ENCODE measurements at regions not wholly inside any gene's neighbourhood (a gene's known extent, or its start where the extent isn't known, plus 50 kb on each side); places are given as distances from the start of the nearest gene placed in this dataset.

GRCh38 chr5:107263387-107264018, 407.2 kb downstream of the EFNA5 start:
- Mint-ChIP-seq H3K27me3 (ENCODE audit: unreplicated experiment) (no peaks in the 10 kb centered on the region), H3K36me3 (ENCODE audit: low read depth, unreplicated experiment) (peaks cover 11% of the 10 kb centered on the region), H3K9me3 (ENCODE audit: unreplicated experiment) (no peaks in the 10 kb centered on the region), H3K4me3 (ENCODE audit: unreplicated experiment) (no peak overlapping the region), H3K4me1 (ENCODE audit: unreplicated experiment) (no peaks in the 10 kb centered on the region), H3K27ac (ENCODE audit: unreplicated experiment) (no peak overlapping the region)
- TF ChIP-seq CTCF (IDR thresholded peaks at IDR 0.05; ENCODE audit: unreplicated experiment), result no peak
- no peak for DNase-seq (ENCODE audit: low spot score)

GRCh38 chr5:107257885-107258520, 412.7 kb downstream of the EFNA5 start:
- Mint-ChIP-seq H3K4me3 (ENCODE audit: unreplicated experiment) (no peak overlapping the region), H3K36me3 (ENCODE audit: low read depth, unreplicated experiment) (peaks cover 11% of the 10 kb centered on the region), H3K27me3 (ENCODE audit: unreplicated experiment) (no peaks in the 10 kb centered on the region), H3K27ac (ENCODE audit: unreplicated experiment) (no peak overlapping the region), H3K9me3 (ENCODE audit: unreplicated experiment) (no peaks in the 10 kb centered on the region), H3K4me1 (ENCODE audit: unreplicated experiment) (no peaks in the 10 kb centered on the region)
- TF ChIP-seq CTCF (IDR thresholded peaks at IDR 0.05; ENCODE audit: unreplicated experiment), result no peak
- no peak for DNase-seq (ENCODE audit: low spot score)

- no peaks in the 10 kb centered on the region for H3K4me1 Mint-ChIP-seq (ENCODE audit: unreplicated experiment)
- H3K36me3 Mint-ChIP-seq (ENCODE audit: low read depth, unreplicated experiment), result peaks cover 6% of the 10 kb centered on the region
- H3K4me3 Mint-ChIP-seq (ENCODE audit: unreplicated experiment), result no peak overlapping the region
- H3K9me3 Mint-ChIP-seq (ENCODE audit: unreplicated experiment), result no peaks in the 10 kb centered on the region
- TF ChIP-seq CTCF (IDR thresholded peaks at IDR 0.05; ENCODE audit: unreplicated experiment), result no peak
- H3K27me3 Mint-ChIP-seq (ENCODE audit: unreplicated experiment), result no peaks in the 10 kb centered on the region
- H3K27ac Mint-ChIP-seq (ENCODE audit: unreplicated experiment), result no peak overlapping the region
- no peak for DNase-seq (ENCODE audit: low spot score)
These were observed 415.9 kb downstream of the EFNA5 start for GRCh38 chr5:107254902-107255234.

GRCh38 chr5:107254214-107254901, 416.4 kb downstream of the EFNA5 start:
- no peak for DNase-seq (ENCODE audit: low spot score)
- Mint-ChIP-seq H3K27me3 (ENCODE audit: unreplicated experiment) (no peaks in the 10 kb centered on the region), H3K4me3 (ENCODE audit: unreplicated experiment) (no peak overlapping the region), H3K9me3 (ENCODE audit: unreplicated experiment) (no peaks in the 10 kb centered on the region), H3K27ac (ENCODE audit: unreplicated experiment) (no peak overlapping the region), H3K36me3 (ENCODE audit: low read depth, unreplicated experiment) (peaks cover 3% of the 10 kb centered on the region), H3K4me1 (ENCODE audit: unreplicated experiment) (no peaks in the 10 kb centered on the region)
- no peak for TF ChIP-seq CTCF (IDR thresholded peaks at IDR 0.05; ENCODE audit: unreplicated experiment)

DNA sequence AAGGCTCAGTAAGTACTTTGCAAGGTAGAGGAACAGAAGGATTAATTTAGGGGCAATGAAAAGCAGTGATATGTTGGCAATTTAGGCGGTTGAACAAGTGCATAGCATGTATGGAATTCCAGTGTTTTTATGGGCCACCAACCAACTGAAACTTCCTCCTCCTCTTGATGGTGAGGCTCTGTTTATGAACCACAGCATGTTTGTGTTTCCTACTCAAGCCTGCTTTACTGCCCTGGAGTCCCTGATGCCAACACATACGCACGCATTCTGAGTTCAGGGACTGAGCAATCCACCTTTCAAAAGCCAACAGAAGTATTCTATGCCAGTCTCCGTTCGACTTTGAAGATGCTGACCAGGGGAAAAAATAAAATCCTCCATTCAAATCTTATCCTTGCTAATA, 417.5 kb downstream of the EFNA5 start:
- H3K27me3 Mint-ChIP-seq (ENCODE audit: unreplicated experiment), result no peaks in the 10 kb centered on the region
- DNase-seq (ENCODE audit: low spot score), result no peak
- no peak overlapping the region for H3K27ac Mint-ChIP-seq (ENCODE audit: unreplicated experiment)
- no peaks in the 10 kb centered on the region for H3K4me1 Mint-ChIP-seq (ENCODE audit: unreplicated experiment)
- H3K36me3 Mint-ChIP-seq (ENCODE audit: low read depth, unreplicated experiment), result no peaks in the 10 kb centered on the region
- no peak overlapping the region for H3K4me3 Mint-ChIP-seq (ENCODE audit: unreplicated experiment)
- no peak for TF ChIP-seq CTCF (IDR thresholded peaks at IDR 0.05; ENCODE audit: unreplicated experiment)
- H3K9me3 Mint-ChIP-seq (ENCODE audit: unreplicated experiment), result no peaks in the 10 kb centered on the region

Data from endothelial cell (in vitro differentiated cells).